ENCODE measurements at regions not wholly inside any gene's neighbourhood (a gene's known extent, or its start where the extent isn't known, plus 50 kb on each side); places are given as distances from the start of the nearest gene placed in this dataset.

DNA sequence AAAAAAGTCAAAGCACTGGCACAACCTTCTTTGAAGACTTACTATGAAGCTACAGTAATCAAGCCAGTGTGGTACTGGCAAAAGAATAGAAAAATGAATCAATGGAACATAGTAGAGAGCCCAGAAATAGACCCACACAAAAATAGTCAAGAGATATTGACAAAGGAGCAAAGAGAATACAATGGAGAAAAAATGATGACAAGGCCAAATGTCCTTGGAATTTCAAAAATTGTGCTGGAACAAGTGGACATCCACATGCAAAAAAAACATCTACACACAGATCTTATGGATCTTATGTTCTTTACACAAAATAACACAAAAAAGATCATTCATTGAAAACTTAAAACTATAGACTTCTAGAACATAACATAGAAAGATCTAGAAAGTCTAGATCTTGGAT is 1379.7 kb upstream of the SEL1L start:
- no peaks in the 10 kb centered on the region for H3K36me3 Mint-ChIP-seq (ENCODE audit: insufficient read depth, unreplicated experiment)
- no peak overlapping the region for H3K4me3 Mint-ChIP-seq (ENCODE audit: unreplicated experiment)
- no peak for TF ChIP-seq CTCF (IDR thresholded peaks at IDR 0.05; ENCODE audit: unreplicated experiment)
- no TSS peak for BruUV-seq (replicated peaks)
- no peak overlapping the region for H3K27ac Mint-ChIP-seq (ENCODE audit: low read depth, unreplicated experiment)
- no peaks in the 10 kb centered on the region for H3K4me1 Mint-ChIP-seq (ENCODE audit: insufficient read depth, unreplicated experiment)
- peaks cover 10% of the 10 kb centered on the region for H3K9me3 Mint-ChIP-seq (ENCODE audit: unreplicated experiment)
- H3K27me3 Mint-ChIP-seq (ENCODE audit: insufficient read depth, unreplicated experiment), result no peaks in the 10 kb centered on the region
- DNase-seq (ENCODE audit: unreplicated experiment), result no peak
- intact Hi-C loops (cut with micrococcal nuclease), result no loop called here
- CTCF ChIA-PET, result no interaction called here
- POLR2A ChIA-PET, result no interaction called here

DNA sequence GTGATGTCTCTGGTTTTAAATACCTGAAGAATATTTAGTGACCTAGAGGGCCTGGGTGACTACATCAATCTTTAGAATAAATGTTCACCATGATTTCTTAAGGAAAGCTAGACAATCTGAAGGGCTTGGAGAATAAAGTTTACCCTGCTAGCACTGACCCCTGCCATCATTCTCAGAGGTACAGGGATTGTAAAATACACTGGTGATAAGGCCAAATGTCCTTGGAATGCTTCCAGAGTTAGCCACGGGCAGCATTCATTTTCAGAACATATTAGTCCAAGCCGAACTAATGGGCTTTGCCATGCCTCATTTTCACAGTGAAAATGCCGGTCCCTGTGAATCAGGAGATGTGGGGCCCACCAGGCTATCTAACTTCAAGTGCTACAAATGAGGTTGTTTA is 1381.7 kb upstream of the SEL1L start:
- CTCF ChIA-PET, result interaction anchor here (0.6 kb wide), 3 partner anchors 23 to 113 kb away, joined by 3 to 4 read pairs (median 3); no protein-coding TSS in a partner anchor
- intact Hi-C loops (cut with micrococcal nuclease), result no loop called here
- Mint-ChIP-seq H3K27me3 (ENCODE audit: insufficient read depth, unreplicated experiment) (no peaks in the 10 kb centered on the region), H3K27ac (ENCODE audit: low read depth, unreplicated experiment) (no peak overlapping the region), H3K36me3 (ENCODE audit: insufficient read depth, unreplicated experiment) (no peaks in the 10 kb centered on the region), H3K9me3 (ENCODE audit: unreplicated experiment) (no peaks in the 10 kb centered on the region), H3K4me3 (ENCODE audit: unreplicated experiment) (no peak overlapping the region), H3K4me1 (ENCODE audit: insufficient read depth, unreplicated experiment) (no peaks in the 10 kb centered on the region)
- BruUV-seq (replicated peaks), result no TSS peak
- POLR2A ChIA-PET, result interaction anchor here (1.2 kb wide), 1 partner anchor 11 kb away, joined by 3 read pairs; no protein-coding TSS in a partner anchor
- TF ChIP-seq CTCF (IDR thresholded peaks at IDR 0.05; ENCODE audit: unreplicated experiment), result no peak
- no peak for DNase-seq (ENCODE audit: unreplicated experiment)

GRCh38 chr14:82935691-82936090 is 1402.0 kb upstream of the SEL1L start:
- Mint-ChIP-seq H3K4me3 (ENCODE audit: unreplicated experiment) (no peak overlapping the region), H3K36me3 (ENCODE audit: insufficient read depth, unreplicated experiment) (no peaks in the 10 kb centered on the region), H3K27ac (ENCODE audit: low read depth, unreplicated experiment) (no peak overlapping the region), H3K9me3 (ENCODE audit: unreplicated experiment) (peaks cover 14% of the 10 kb centered on the region), H3K4me1 (ENCODE audit: insufficient read depth, unreplicated experiment) (no peaks in the 10 kb centered on the region), H3K27me3 (ENCODE audit: insufficient read depth, unreplicated experiment) (no peaks in the 10 kb centered on the region)
- no peak for TF ChIP-seq CTCF (IDR thresholded peaks at IDR 0.05; ENCODE audit: unreplicated experiment)
- ChIA-PET CTCF (no interaction called here), POLR2A (no interaction called here)
- BruUV-seq (replicated peaks), result no TSS peak
- no peak for DNase-seq (ENCODE audit: unreplicated experiment)
- intact Hi-C loops (cut with micrococcal nuclease), result no loop called here

DNA sequence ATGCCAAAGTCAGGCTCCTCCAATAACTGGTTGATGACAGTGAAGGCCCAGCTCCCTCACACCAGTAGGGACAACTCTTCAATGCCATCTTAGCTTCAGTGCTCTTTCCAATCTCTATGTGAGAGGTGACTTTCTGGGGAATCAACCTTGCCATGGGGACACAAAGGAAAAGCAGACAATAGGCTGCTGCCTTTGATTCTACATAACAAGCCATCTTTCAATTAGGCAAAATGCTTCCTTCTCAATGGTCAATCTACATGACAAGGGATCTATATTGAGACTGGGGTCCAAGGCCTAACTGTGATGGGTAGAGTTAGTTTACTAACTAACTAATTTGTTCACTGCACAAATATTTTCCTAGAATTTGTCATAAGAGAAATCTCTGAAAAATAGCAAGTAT is 1417.5 kb upstream of the SEL1L start:
- no peak for DNase-seq (ENCODE audit: unreplicated experiment)
- Mint-ChIP-seq H3K36me3 (ENCODE audit: insufficient read depth, unreplicated experiment) (no peaks in the 10 kb centered on the region), H3K4me1 (ENCODE audit: insufficient read depth, unreplicated experiment) (no peaks in the 10 kb centered on the region), H3K4me3 (ENCODE audit: unreplicated experiment) (no peak overlapping the region), H3K27me3 (ENCODE audit: insufficient read depth, unreplicated experiment) (no peaks in the 10 kb centered on the region), H3K9me3 (ENCODE audit: unreplicated experiment) (peaks cover 6% of the 10 kb centered on the region), H3K27ac (ENCODE audit: low read depth, unreplicated experiment) (no peak overlapping the region)
- intact Hi-C loops (cut with micrococcal nuclease), result no loop called here
- TF ChIP-seq CTCF (IDR thresholded peaks at IDR 0.05; ENCODE audit: unreplicated experiment), result no peak
- ChIA-PET POLR2A (no interaction called here), CTCF (interaction anchor here (0.7 kb wide), 1 partner anchor 1508 kb away, joined by 3 read pairs; no protein-coding TSS in a partner anchor)
- no TSS peak for BruUV-seq (replicated peaks)
